Right lobe of liver (tissue), 4 donors: ENCODE measurements at regions not wholly inside any gene's neighbourhood (a gene's known extent, or its start where the extent isn't known, plus 50 kb on each side); places are given as distances from the start of the nearest gene placed in this dataset.

Experiments
- POLR2A ChIP-seq: fragments of 450-650 bp; IDR thresholded peaks from one replicate; pipeline ENCODE4 v1.6.1; 2017; ENCODE audit warnings: antibody characterized with exemption, mild to moderate bottlenecking
- TF ChIP-seq, protein P1 (sequence below), 4 donors: fragments of 200-600 bp in 3 of 4; fragments of 450-650 bp in 1 of 4; IDR thresholded peaks; one replicate each; pipeline versions ENCODE4 v1.5.1 to v1.8.0; 2016 to 2022; ENCODE audit warnings: antibody characterized with exemption in 4 of 4, mild to moderate bottlenecking in 2 of 4
- donor health status: DM: no; HTN: no; CAD: no.
- donor health status: DM: no; HTN: no; CAD: no.
- donor health status: DM: no; HTN: yes; CAD: no.

DNA sequence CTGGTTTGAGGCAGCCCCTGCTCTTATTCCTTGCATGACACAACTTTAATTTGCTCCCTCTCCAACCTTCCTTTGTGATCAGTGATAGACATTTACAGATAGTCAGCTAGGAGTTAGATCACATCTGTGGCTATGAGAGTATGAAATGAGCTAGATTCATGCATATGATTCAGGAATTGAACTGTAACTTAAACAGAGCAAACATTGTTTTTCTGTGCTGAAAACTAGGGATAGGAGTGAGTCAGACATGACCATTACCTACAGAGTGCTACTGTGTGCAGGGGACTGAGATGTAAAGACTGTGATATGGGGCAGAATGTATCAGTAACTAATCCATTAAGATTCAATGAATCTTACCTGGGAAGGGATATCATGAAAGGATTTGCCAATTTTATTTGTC is 279.4 kb upstream of the SPTLC3 start:
- TF ChIP-seq, protein P1, sequence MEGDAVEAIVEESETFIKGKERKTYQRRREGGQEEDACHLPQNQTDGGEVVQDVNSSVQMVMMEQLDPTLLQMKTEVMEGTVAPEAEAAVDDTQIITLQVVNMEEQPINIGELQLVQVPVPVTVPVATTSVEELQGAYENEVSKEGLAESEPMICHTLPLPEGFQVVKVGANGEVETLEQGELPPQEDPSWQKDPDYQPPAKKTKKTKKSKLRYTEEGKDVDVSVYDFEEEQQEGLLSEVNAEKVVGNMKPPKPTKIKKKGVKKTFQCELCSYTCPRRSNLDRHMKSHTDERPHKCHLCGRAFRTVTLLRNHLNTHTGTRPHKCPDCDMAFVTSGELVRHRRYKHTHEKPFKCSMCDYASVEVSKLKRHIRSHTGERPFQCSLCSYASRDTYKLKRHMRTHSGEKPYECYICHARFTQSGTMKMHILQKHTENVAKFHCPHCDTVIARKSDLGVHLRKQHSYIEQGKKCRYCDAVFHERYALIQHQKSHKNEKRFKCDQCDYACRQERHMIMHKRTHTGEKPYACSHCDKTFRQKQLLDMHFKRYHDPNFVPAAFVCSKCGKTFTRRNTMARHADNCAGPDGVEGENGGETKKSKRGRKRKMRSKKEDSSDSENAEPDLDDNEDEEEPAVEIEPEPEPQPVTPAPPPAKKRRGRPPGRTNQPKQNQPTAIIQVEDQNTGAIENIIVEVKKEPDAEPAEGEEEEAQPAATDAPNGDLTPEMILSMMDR (IDR thresholded peaks at IDR 0.05), result no peak
- no peak for TF ChIP-seq POLR2A
